ENCODE measurements at regions not wholly inside any gene's neighbourhood (a gene's known extent, or its start where the extent isn't known, plus 50 kb on each side); places are given as distances from the start of the nearest gene placed in this dataset.

DNA sequence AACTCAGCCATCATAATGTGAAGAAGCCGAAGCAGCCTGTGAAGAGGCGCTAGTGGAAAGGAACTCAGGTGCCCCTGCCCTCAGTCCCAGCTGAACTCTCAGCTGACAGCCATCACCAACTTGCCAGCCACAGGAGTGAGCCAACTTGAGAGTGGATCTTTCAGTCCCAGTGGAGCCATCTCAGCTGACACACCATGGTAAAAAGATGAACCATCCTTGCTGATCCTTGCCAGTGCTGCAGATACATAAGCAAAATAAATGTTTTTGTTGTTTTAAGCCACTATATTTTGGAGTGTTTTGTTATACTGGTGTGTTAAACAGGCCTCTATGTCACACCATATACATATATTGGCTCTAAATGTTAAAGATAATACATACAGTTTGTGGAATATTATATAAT lies 195.8 kb upstream of the SPRED2 start:
- no peak overlapping the region for H3K27ac ChIP-seq
- TF ChIP-seq, protein P1, sequence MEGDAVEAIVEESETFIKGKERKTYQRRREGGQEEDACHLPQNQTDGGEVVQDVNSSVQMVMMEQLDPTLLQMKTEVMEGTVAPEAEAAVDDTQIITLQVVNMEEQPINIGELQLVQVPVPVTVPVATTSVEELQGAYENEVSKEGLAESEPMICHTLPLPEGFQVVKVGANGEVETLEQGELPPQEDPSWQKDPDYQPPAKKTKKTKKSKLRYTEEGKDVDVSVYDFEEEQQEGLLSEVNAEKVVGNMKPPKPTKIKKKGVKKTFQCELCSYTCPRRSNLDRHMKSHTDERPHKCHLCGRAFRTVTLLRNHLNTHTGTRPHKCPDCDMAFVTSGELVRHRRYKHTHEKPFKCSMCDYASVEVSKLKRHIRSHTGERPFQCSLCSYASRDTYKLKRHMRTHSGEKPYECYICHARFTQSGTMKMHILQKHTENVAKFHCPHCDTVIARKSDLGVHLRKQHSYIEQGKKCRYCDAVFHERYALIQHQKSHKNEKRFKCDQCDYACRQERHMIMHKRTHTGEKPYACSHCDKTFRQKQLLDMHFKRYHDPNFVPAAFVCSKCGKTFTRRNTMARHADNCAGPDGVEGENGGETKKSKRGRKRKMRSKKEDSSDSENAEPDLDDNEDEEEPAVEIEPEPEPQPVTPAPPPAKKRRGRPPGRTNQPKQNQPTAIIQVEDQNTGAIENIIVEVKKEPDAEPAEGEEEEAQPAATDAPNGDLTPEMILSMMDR (conservative IDR thresholded peaks at IDR 0.05) = no peak
- no peak for TF ChIP-seq ZFX (IDR thresholded peaks at IDR 0.05)

DNA sequence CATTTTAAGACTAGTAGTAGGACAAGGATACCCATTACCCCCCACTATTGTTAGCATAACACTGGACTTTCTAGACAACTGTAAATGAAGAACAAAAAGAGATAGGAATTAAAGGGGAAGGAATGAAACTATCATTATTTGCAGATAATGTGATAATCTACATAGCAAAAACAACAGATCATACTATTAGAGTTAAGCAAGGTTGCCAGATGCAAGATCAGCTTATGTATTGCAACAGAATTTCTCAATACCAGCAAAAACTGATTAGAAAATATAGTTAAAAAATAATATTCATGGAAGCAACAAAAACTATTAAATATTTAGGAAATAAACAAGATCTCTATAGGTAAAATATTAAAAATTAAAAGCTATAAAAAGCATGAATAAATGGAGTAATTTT lies 194.4 kb upstream of the SPRED2 start:
- no peak overlapping the region for H3K27ac ChIP-seq
- TF ChIP-seq ZFX (IDR thresholded peaks at IDR 0.05) = no peak
- TF ChIP-seq, protein P1 (conservative IDR thresholded peaks at IDR 0.05) = no peak

DNA sequence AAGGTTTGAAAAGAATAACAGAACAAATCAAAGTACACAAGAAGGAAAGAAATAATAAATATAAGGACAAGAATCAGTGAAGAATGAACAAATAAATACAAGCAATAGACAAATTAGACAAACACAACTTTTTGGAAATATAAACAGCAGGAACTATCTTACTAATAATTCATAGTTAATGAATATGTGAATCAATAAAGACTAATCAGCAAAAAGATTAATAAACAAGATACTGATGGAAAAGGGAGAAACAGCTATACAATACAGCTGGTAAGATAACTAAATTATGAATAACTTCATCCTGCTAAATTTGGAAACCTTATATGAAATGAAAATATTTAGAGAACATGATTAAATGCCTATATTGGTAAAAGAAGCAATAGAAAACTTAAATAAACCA lies 193.6 kb upstream of the SPRED2 start:
- H3K27ac ChIP-seq = no peak overlapping the region
- TF ChIP-seq ZFX (IDR thresholded peaks at IDR 0.05) = no peak
- TF ChIP-seq, protein P1 (conservative IDR thresholded peaks at IDR 0.05) = no peak

DNA sequence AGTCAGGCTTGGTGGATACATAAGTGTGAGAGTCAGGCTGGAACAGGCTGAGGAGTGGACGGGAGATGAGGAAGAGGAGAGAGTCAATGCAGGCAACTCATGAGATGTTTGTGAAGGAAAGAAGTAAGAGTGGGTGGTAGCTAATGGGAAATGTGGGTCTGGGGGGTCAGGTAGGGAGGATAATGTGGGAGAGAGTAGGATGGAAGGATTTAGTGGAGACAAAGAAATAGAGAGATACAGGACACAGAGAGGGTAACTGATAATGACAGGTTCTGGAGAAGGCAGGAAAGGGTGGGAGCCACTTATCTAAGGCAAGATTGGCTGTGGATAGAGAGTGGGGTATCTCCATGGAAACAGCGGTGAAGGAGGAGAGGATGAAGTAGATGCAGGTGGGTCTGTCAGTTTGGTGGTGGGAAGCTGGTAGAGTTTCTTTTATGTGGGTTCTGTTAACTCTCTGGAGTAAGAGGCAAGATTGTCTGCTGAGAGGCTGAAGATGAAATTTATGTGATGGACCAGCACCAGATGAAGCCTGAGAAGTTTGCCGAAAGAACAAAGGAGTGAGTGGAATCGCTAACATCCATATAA lies 190.6 kb upstream of the SPRED2 start:
- TF ChIP-seq, protein P1 (conservative IDR thresholded peaks at IDR 0.05) = no peak
- TF ChIP-seq ZFX (IDR thresholded peaks at IDR 0.05) = no peak
- no peak overlapping the region for H3K27ac ChIP-seq

DNA sequence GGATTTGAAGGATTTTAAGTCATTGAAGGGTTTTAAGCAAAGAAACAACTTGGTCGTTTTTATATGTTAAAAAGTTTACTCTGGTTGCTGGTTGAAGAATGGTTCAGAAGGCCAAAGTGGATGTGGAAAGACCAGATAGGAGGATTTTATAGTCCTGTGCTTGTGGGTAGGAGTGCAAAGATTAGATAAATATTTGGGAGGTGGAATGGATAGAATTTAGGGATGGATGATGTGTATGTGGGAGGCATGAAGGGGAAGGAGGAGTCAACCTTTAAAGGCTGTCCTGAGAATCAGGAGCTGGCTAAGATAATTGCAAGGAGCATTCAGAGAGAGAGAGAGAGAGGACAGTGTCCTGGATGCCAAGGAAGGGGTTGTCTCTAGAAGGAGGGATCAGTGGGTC lies 190.1 kb upstream of the SPRED2 start:
- H3K27ac ChIP-seq = no peak overlapping the region
- TF ChIP-seq, protein P1 (conservative IDR thresholded peaks at IDR 0.05) = no peak
- TF ChIP-seq ZFX (IDR thresholded peaks at IDR 0.05) = no peak

DNA sequence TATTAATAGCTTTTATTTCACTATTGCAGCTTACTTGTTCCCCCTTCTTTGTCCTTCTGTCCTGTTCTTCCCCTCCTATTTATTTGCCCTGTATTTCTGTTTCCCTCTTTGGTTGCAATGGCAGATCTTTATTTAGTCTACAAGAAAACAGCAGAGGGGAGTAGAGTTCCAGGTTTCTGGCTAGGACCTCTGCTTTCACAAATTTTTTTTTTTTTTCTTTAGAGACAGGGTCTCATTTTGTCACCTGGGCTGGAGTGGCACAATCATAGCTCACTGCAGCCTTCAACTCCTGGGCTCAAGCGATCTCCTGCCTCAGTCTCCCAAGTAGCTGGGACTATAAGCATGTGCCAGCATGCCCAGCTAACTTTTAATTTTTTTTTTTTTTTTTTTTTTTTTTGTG lies 188.1 kb upstream of the SPRED2 start:
- H3K27ac ChIP-seq = no peak overlapping the region
- TF ChIP-seq, protein P1 (conservative IDR thresholded peaks at IDR 0.05) = peak; percentile 8; the same call in 1 of the 2 replicates
- no peak for TF ChIP-seq ZFX (IDR thresholded peaks at IDR 0.05)

DNA sequence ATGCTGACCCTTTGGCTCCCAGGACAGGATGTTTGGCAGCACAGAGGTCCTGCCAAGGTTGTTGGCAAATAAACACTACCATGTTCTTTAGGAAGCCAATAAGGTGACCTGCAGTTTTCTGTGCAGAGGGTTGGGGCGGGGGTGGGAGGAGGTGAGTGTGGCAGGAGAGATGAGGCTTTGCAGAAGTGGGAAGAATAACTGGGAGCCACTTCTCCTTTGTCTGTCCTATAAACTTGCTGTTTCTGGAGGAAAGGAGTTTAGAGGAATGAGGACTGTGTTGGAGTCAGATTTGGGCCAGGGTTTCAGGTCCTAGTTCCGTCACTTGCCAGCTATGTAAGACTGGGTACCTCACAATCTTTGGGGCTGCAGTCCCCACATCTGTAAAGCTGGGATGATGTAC lies 187.6 kb upstream of the SPRED2 start:
- no peak overlapping the region for H3K27ac ChIP-seq
- TF ChIP-seq ZFX (IDR thresholded peaks at IDR 0.05) = no peak
- TF ChIP-seq, protein P1 (conservative IDR thresholded peaks at IDR 0.05) = no peak

All from C4-2B (cell line).